Stimulated activated CD4-positive, alpha-beta T cell treated with anti-CD3 and anti-CD28 coated beads, Interleukin-4, amount 100 ng/mL, for 24 hours (primary cell): ENCODE measurements at regions not wholly inside any gene's neighbourhood (a gene's known extent, or its start where the extent isn't known, plus 50 kb on each side); places are given as distances from the start of the nearest gene placed in this dataset.

ENCODE experiments used
- DNase-seq: peaks from one replicate; pipeline ENCODE4 v3.0.0-alpha.2; 2020

GRCh38 chr2:8564475-8564874 is 117.4 kb upstream of the ID2 start:
- no peak for DNase-seq

GRCh38 chr2:8565399-8566154 is 116.3 kb upstream of the ID2 start:
- no peak for DNase-seq

DNA sequence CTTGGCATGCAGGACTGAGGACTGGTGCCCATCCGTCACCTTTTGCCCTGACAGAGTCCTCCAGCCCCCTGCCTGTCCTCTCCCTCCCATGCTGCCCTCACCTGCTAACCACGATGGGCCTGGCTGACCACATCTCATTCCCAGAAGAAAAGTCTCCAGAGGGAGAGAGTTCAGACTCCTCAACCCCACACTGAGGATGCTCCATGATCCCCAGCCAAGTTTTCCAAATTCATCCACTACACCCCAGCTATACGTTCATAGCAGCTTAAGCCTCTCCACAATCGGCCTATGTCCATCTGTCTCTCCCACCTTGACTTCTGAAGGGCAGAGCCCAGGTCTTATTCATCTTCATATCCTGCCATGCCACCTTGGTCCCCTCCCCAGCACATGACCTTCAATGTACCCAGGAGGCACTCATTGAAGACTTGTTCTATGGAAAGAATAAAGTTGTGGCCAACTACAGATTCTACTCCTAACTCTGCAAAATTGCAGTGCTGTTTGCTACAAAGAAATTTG is 115.6 kb upstream of the ID2 start:
- DNase-seq: no peak

DNA sequence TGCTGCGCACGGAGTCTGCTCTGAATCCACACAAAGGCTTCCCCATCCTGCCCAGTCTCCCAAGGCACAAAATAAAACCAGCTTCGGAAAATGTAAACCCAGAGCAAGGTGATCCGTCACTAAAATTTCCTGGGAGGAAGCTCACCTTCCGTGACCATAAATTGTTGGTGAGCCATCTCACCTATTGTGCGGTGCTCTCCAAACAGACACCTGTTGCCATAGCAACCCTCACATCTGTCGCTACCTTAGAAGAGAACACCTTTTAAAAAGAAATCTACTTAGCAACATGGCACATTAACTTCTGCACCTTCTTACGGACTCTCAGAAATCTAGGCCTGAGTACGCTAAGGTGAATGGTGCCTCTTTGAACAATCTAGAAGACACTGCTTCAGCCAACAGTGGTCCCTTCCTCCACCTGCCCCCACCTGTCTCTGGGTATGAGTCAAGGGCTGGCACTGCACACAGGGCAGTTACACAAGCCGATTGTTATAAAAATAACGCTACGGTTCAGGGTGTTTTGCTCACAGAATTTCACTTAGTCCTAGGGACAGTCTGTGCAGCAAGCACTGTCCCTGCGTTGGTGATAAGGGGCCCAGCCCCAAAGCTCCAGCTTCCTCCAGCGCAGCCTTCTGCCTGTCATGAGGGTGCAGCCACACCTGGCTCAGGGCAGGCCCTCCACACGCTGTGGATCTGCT is 114.9 kb upstream of the ID2 start:
- DNase-seq: no peak

DNA sequence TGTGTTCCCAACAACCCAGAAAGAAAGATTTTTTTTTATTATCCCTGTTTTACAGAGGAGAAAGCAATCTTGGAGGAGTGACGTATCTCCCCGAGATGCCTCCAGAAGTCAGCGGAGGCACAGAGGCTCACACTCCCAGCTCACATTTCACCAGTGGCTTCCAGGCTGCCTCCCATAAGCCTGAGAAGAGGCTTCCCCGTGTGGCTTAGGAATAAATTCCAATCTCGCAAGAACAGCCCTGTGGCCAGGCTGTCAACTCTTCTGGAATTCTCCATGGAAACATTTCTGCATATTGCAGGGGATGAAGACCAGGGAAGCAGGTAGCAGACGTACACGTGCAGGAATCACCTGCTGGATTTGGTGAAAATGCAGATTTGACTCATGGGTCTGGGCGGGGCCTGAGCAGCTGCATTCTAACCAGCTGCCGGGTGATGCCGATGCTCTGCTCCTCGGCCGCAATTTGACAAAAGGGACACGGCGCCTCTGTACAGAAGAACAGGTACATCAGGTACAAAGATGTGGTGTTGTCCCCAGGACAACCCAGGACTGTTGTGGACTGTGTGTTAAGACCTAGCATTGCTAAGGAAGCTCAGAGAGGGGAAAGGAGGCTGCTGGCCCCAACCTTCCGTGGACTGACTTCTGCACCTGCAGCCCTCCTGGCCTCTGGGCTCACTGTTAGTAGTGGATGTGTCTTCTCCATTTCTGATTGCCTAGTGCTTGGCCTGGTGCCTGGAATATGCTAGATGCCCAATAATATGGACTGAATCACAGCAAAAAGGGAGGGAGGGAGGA is 114.2 kb upstream of the ID2 start:
- DNase-seq: no peak

- DNase-seq: no peak
These were observed 113.1 kb upstream of the ID2 start for GRCh38 chr2:8568543-8569302.

- no peak for DNase-seq
These were observed 112.4 kb upstream of the ID2 start for GRCh38 chr2:8569332-8569930.

DNA sequence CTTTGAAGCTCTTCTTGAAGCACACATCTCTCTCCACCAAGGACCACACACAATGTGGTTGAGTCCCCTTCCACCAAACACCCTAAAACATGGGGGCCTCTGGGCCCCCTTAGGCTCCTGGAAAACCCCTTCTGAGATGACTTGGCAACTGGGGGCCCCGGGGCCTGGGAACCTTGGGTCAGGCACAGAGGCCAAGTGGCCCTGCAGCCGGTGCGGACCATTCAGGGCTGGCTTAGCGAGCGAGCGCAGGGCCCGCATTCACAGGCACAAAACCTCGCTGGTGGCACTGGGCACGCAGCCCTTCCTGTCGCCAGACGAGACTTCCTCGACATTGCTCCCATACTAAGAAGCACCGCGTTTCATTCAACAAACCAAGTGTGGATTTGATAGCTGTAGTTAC is 111.2 kb upstream of the ID2 start:
- DNase-seq: no peak

DNA sequence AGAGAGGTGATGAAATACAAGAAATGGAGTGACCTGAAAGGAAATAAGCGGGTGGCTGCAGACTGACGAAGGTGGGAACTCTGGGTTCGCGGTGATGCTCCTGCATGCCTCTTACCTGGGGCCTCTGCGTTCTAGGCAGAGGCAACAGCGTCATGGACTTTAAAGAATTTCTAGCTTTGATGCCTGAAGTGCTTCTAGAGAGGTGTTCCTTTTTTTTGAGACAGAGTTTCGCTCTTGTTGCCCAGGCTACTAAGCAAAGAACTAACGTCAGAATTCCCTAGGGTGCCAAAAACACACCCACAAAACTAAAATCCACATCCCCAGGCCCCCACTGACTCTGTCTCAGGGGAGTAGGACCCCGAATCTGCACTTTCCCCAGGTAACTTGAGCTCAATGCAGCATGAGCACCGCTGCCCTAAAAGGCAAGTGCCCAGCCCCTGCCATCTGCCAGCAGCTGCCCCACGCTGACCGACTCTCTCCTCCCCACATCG is 110.5 kb upstream of the ID2 start:
- DNase-seq: no peak

- no peak for DNase-seq
These were observed 109.9 kb upstream of the ID2 start for GRCh38 chr2:8571792-8572499.

DNA sequence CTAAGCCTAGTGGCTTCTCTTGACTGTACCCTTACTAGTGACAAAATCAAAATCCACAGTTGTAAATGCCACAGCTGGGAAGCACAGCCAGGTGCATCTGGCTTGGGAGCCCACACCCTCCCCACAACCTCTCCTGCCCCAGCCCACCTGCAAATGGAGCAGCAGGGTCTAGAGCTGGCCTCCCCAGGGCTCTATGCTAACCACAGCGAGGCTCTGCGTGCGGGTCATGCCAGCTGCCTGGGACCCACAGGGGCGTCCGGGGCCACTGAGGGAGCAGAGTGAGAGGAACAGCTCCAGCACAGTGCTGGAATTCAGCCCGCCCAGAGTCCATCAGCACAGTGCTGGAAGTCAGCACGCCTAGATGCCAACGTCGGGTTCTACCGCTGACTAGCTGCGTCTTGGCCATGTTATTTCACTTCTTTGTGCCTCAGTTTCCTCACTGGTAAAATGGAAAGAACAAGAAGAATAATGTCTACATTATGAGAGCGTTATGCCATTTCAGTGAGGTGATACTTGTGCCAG is 109.1 kb upstream of the ID2 start:
- no peak for DNase-seq

GRCh38 chr2:8573234-8573941 is 108.5 kb upstream of the ID2 start:
- DNase-seq: no peak

GRCh38 chr2:8573942-8574195 is 108.0 kb upstream of the ID2 start:
- no peak for DNase-seq

GRCh38 chr2:8574196-8575037 is 107.4 kb upstream of the ID2 start:
- no peak for DNase-seq

DNA sequence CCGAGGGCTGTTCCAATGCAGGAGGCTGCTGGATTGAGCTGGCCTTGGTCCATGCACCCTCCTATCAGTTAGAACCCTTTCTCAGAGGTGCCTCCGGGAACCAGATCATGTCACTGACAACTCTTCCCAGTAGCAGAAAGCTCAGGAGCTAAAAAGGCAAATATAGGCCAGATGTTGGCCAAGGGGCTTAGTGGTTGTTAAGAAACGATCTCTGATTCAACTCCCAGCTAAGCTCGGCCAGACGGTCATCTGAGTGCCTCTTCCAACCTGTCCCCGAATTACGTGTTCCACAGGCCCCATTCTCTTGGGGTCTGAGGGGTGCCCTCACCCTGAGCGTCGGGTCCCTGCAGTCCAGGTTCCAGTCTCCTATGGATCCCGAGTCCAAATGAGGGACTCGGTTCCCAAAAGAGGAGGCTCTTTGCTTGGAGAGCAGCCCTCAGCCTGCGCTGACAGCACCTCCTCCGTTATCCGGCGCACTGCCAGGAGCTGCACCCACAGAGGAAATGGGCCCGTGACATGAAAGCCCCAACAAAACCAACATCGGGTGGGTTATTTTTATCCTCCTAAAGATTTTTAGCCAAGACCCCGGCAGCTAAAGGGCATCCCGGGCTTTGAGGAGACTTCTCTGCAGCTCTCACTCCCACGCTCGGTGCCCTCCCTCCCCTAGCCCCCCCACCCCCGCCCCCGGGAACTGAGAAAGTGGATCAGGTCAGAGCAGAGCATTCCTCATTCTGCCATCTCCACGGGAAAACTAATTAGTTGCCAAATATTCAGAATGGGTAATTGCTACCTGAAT is 106.6 kb upstream of the ID2 start:
- peak; percentile 45 for DNase-seq

GRCh38 chr2:8575834-8576423 is 105.9 kb upstream of the ID2 start:
- no peak for DNase-seq

GRCh38 chr2:8576525-8577167 is 105.2 kb upstream of the ID2 start:
- peak; percentile 56 for DNase-seq

DNA sequence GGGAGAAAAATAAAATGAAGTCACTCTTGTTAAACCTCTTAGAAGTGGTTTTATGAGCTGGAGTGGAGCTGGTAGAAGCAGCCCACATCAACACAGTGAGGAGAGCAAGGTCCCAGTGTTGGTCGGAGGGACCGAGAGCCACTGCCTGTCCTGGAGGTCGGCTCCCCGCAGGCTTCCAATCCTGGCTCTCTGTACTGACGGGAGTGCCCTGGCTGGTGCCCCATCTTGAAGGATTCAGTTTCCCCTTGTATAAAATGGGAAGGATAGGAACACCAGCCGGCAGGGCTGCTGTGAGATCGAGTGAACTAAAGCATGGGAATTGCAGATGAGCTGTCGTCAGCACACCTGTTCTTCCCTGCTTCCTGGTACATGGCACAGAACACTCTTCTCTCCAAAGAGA is 104.3 kb upstream of the ID2 start:
- no peak for DNase-seq
